ENCODE measurements at regions not wholly inside any gene's neighbourhood (a gene's known extent, or its start where the extent isn't known, plus 50 kb on each side); places are given as distances from the start of the nearest gene placed in this dataset.
"Not testable (repeated sequence)": the region's sequence is repeated elsewhere in the genome, so short reads cannot be mapped to it uniquely, and the experiment has no call there.

DNA sequence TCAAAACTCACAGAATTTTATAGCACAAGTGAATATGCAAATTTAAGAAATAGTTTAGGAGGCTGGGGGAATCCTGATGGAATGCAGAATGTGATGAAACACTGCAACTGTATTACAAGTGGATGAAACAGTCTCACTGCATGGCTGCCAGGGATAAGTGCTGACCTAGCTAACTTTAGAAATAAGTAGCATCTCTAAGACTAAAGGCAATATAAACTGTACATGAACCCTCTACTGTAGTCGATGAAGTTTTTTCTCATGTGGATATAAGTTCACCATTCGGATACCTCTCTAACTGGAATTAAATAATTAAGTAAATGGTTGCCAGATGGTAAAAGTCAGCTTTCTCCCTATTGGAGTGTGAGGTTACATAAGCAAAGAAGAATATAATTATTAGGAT, 777.8 kb upstream of the RAB6C start:
- H2AFZ ChIP-seq (ENCODE audit: control insufficient read depth, low read length) = no peak overlapping the region
- H3K27ac ChIP-seq (ENCODE audit: control insufficient read depth, insufficient read depth, low read length) = no peak overlapping the region
- TF ChIP-seq EZH2 (IDR thresholded peaks at IDR 0.05; ENCODE audit: low read length) = no peak
- TF ChIP-seq, protein P1, sequence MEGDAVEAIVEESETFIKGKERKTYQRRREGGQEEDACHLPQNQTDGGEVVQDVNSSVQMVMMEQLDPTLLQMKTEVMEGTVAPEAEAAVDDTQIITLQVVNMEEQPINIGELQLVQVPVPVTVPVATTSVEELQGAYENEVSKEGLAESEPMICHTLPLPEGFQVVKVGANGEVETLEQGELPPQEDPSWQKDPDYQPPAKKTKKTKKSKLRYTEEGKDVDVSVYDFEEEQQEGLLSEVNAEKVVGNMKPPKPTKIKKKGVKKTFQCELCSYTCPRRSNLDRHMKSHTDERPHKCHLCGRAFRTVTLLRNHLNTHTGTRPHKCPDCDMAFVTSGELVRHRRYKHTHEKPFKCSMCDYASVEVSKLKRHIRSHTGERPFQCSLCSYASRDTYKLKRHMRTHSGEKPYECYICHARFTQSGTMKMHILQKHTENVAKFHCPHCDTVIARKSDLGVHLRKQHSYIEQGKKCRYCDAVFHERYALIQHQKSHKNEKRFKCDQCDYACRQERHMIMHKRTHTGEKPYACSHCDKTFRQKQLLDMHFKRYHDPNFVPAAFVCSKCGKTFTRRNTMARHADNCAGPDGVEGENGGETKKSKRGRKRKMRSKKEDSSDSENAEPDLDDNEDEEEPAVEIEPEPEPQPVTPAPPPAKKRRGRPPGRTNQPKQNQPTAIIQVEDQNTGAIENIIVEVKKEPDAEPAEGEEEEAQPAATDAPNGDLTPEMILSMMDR (optimal IDR thresholded peaks at IDR 0.05 in 1 of 3, IDR thresholded peaks at IDR 0.05 in 1 of 3, conservative IDR thresholded peaks at IDR 0.05 in 1 of 3; ENCODE audit: extremely low read depth in 1 of 3, insufficient read depth in 2 of 3, low read length in 3 of 3) = no peak
- no peaks in the 10 kb centered on the region for H3K79me2 ChIP-seq (ENCODE audit: control insufficient read depth, insufficient read depth, low read length)
- H3K4me3 ChIP-seq (ENCODE audit: control insufficient read depth in 2 of 3, extremely low read depth in 1 of 3, insufficient read depth in 2 of 3, low read depth in 1 of 3, low read length in 3 of 3) = no peak overlapping the region
- no peaks in the 10 kb centered on the region for H4K20me1 ChIP-seq (ENCODE audit: control insufficient read depth, extremely low read depth, insufficient read depth, low read length)
- no peaks in the 10 kb centered on the region for H3K9me1 ChIP-seq (ENCODE audit: control insufficient read depth, extremely low read depth, insufficient read depth, low read length)
- dilution Hi-C loops (cut with MboI; ENCODE audit: extremely low pct_ligation_motif_present, low sequenced_read_pairs) = no loop called here
- no peaks in the 10 kb centered on the region for H3K4me1 ChIP-seq (ENCODE audit: control insufficient read depth, extremely low read depth, insufficient read depth, low read length)
- no peaks in the 10 kb centered on the region for H3K9me3 ChIP-seq (ENCODE audit: control insufficient read depth, low read depth, low read length)
- FAIRE-seq (no peak), DNase-seq (ENCODE audit: low read depth, low spot score) (no peak)
- H3K4me2 ChIP-seq (ENCODE audit: control insufficient read depth, extremely low read depth, insufficient read depth, low read depth, low read length) = no peak overlapping the region
- no peaks in the 10 kb centered on the region for H3K27me3 ChIP-seq (ENCODE audit: control insufficient read depth, extremely low read depth, insufficient read depth, low read length)
- H3K9ac ChIP-seq (ENCODE audit: control insufficient read depth, extremely low read depth, insufficient read depth, low read length) = no peak overlapping the region
- no peaks in the 10 kb centered on the region for H3K36me3 ChIP-seq (ENCODE audit: control insufficient read depth in 2 of 2, extremely low read depth in 1 of 2, insufficient read depth in 2 of 2, low read length in 2 of 2)

DNA sequence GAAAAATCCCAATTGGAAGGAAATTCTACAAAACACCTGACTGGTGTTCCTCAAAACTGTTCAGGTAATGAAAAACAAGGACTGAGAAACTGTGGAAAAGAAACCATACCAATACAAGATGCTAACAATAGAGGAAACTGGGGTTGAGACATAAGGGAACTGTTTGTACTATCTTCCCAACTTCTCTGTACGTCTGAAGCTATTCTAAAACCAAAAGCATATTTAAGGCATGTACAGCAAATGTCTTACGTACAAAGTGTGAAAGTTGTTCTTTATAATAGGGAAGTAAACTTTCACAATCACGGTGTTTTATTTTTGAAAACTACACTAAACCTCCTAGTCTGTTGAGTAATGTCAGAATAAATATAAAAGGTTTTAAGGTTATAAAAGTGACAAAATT, 776.1 kb upstream of the RAB6C start:
- H3K27ac ChIP-seq (ENCODE audit: control insufficient read depth, insufficient read depth, low read length) = no peak overlapping the region
- H3K4me1 ChIP-seq (ENCODE audit: control insufficient read depth, extremely low read depth, insufficient read depth, low read length) = no peaks in the 10 kb centered on the region
- dilution Hi-C loops (cut with MboI; ENCODE audit: extremely low pct_ligation_motif_present, low sequenced_read_pairs) = no loop called here
- FAIRE-seq (no peak), DNase-seq (ENCODE audit: low read depth, low spot score) (no peak)
- H3K36me3 ChIP-seq (ENCODE audit: control insufficient read depth in 2 of 2, extremely low read depth in 1 of 2, insufficient read depth in 2 of 2, low read length in 2 of 2) = no peaks in the 10 kb centered on the region
- no peak overlapping the region for H3K9ac ChIP-seq (ENCODE audit: control insufficient read depth, extremely low read depth, insufficient read depth, low read length)
- no peaks in the 10 kb centered on the region for H3K27me3 ChIP-seq (ENCODE audit: control insufficient read depth, extremely low read depth, insufficient read depth, low read length)
- no peaks in the 10 kb centered on the region for H3K9me3 ChIP-seq (ENCODE audit: control insufficient read depth, low read depth, low read length)
- no peak overlapping the region for H3K4me3 ChIP-seq (ENCODE audit: control insufficient read depth in 2 of 3, extremely low read depth in 1 of 3, insufficient read depth in 2 of 3, low read depth in 1 of 3, low read length in 3 of 3)
- TF ChIP-seq EZH2 (IDR thresholded peaks at IDR 0.05; ENCODE audit: low read length) = no peak
- TF ChIP-seq, protein P1 (optimal IDR thresholded peaks at IDR 0.05 in 1 of 3, IDR thresholded peaks at IDR 0.05 in 1 of 3, conservative IDR thresholded peaks at IDR 0.05 in 1 of 3; ENCODE audit: extremely low read depth in 1 of 3, insufficient read depth in 2 of 3, low read length in 3 of 3) = no peak
- H3K4me2 ChIP-seq (ENCODE audit: control insufficient read depth, extremely low read depth, insufficient read depth, low read depth, low read length) = no peak overlapping the region
- no peaks in the 10 kb centered on the region for H4K20me1 ChIP-seq (ENCODE audit: control insufficient read depth, extremely low read depth, insufficient read depth, low read length)
- H3K79me2 ChIP-seq (ENCODE audit: control insufficient read depth, insufficient read depth, low read length) = no peaks in the 10 kb centered on the region
- H3K9me1 ChIP-seq (ENCODE audit: control insufficient read depth, extremely low read depth, insufficient read depth, low read length) = no peaks in the 10 kb centered on the region
- H2AFZ ChIP-seq (ENCODE audit: control insufficient read depth, low read length) = no peak overlapping the region

DNA sequence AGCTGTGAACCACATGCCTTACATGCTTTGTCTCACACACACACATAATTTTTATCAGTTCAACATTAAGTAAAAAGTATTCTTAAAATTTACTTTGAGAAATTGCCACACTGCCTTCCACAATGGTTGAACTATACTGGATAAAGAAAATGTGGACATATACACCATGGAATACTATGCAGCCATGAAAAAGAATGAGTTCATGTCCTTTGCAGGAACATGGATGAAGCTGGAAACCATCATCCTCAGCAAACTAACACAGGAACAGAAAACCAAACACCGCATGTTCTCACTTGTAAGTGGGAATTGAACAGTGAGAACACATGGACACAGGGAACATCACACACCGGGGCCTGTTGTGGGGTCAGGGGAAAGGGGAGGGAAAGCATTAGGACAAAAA, 774.9 kb upstream of the RAB6C start:
- H3K4me3 ChIP-seq (ENCODE audit: control insufficient read depth in 2 of 3, extremely low read depth in 1 of 3, insufficient read depth in 2 of 3, low read depth in 1 of 3, low read length in 3 of 3); H2AFZ ChIP-seq (ENCODE audit: control insufficient read depth, low read length); DNase-seq (ENCODE audit: low read depth, low spot score); H3K36me3 ChIP-seq (ENCODE audit: control insufficient read depth in 2 of 2, extremely low read depth in 1 of 2, insufficient read depth in 2 of 2, low read length in 2 of 2); H3K27me3 ChIP-seq (ENCODE audit: control insufficient read depth, extremely low read depth, insufficient read depth, low read length); H3K27ac ChIP-seq (ENCODE audit: control insufficient read depth, insufficient read depth, low read length); dilution Hi-C loops (cut with MboI; ENCODE audit: extremely low pct_ligation_motif_present, low sequenced_read_pairs); H3K4me2 ChIP-seq (ENCODE audit: control insufficient read depth, extremely low read depth, insufficient read depth, low read depth, low read length); H3K9ac ChIP-seq (ENCODE audit: control insufficient read depth, extremely low read depth, insufficient read depth, low read length); H3K9me3 ChIP-seq (ENCODE audit: control insufficient read depth, low read depth, low read length); H3K4me1 ChIP-seq (ENCODE audit: control insufficient read depth, extremely low read depth, insufficient read depth, low read length); H3K79me2 ChIP-seq (ENCODE audit: control insufficient read depth, insufficient read depth, low read length); FAIRE-seq; H3K9me1 ChIP-seq (ENCODE audit: control insufficient read depth, extremely low read depth, insufficient read depth, low read length); H4K20me1 ChIP-seq (ENCODE audit: control insufficient read depth, extremely low read depth, insufficient read depth, low read length): not testable (repeated sequence)
